Stimulated activated CD8-positive, alpha-beta memory T cell treated with anti-CD3 and anti-CD28 coated beads, Interleukin-4, amount 100 ng/mL, for 1 hour (primary cell): ENCODE measurements at regions not wholly inside any gene's neighbourhood (a gene's known extent, or its start where the extent isn't known, plus 50 kb on each side); places are given as distances from the start of the nearest gene placed in this dataset.

ENCODE experiments used
- DNase-seq, 2 donors: peaks; one replicate each; pipeline ENCODE4 v3.0.0-alpha.2; 2020; ENCODE audit warnings: low read depth in 2 of 2, low spot score in 1 of 2

DNA sequence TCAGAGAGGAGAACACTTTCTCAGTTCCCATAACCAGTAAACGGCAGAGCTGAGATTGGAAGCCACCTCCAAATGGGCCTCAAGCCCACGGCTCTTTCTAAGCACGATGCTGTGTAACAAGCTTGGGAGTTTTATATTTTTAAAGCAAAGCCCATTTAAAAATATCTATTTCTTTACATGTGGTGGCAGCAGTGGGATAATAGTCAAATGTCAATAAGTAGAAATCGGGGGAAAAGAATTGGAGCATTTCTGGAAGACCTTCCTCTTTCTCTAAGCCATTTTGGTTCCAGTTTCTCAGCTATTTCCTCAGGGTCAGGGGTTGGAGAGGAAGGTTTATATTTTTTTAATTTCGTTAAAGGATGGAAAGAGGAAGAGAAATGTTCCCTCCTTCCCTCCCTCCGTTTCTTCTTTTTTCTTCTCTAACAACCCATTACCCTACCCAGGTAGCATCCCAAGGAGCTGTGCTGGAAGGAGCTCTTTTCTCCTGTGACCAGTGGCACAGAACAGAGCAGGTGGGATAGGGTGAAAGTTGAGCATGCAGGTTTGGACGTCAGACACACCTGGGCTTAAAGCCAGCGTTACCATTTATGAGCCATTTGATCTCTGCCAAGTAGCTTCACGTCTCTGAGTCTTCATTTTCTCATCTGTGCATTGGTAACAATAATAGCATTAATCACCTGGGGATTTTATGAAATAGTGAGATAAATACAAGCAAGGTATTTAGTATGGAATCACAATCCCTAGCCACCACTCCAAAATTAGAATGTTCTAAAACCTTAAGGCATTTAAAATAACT is 515.7 kb downstream of the RPS24 start:
- DNase-seq: no peak

DNA sequence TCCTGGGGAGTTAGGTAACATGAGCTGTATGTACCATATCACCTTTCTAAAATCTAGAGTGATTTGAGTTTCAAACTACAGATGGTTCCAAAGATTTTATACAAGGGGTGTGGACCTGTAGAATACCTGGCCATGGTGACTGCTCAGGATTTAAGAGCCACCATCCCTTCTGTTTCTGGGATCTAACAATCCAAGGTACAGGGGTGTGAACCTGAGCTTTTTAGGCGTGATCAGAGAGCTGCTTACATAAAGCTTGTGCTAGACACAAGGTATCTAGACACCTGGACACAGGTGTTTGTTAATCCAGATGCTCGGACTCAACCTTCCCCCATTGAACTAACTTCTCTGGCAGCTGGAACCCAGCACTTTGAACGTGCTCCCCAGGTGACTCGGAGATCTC is 516.4 kb downstream of the RPS24 start:
- DNase-seq: no peak

- no peak for DNase-seq
These were observed 517.1 kb downstream of the RPS24 start for GRCh38 chr10:78550716-78551115.

GRCh38 chr10:78551184-78552005 is 517.4 kb upstream of the ZMIZ1 start:
- DNase-seq: no peak

- DNase-seq: no peak
These were observed 516.4 kb upstream of the ZMIZ1 start for GRCh38 chr10:78552261-78552811.

DNA sequence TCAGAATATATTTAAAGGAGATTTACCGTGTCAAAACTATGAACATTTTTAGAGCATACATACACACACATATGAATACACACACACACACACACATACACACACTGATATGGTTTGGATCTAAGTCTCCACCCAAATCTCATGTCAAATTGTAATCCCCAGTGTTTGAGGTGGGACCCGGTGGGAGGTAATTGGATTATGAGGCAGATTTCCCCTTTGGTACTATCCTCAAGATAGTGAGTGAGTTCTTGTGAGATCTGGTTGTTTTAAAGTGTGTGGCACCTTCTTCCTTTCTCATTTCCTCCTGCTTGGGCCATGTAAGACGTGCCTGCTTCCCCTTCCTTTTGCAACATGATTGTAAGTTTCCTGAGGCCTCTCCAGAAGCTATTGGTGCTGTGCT is 515.0 kb upstream of the ZMIZ1 start:
- no peak for DNase-seq

GRCh38 chr10:78555128-78555527 is 513.6 kb upstream of the ZMIZ1 start:
- DNase-seq: no peak

DNA sequence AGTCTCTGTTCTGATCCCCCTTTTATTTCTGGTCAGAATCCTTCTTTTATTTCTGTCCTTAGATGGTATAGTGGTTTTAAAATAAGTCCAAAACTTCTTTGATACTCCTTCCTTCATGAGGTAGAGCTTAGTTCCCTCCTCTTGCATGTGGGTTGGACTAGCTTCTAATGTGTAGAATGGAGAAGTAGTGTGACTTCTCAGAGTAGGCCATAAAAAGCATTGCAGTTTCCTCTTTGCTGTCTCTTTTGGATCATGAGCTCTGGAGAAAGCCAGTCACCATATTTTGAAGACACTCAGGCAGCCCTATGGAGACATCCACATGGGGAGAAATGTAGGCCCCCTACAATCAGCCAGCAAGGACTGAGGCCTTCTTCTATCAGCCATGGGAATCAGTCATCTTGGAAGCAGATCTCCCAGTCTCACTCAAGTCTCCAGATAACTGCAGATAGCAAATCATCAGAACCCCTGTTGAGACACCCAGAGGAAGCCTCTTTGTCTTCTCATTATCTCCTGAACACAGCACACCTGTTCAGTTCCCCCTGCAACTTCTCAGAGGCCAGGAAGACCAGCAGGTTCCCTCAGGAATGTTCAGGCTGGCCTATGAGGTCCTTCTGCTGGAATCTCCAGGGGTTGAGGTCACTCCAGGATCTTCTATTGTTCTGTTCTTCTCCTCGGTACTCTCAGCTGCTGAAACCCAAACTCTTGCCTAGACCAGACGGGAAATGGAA is 511.9 kb upstream of the ZMIZ1 start:
- no peak for DNase-seq

DNA sequence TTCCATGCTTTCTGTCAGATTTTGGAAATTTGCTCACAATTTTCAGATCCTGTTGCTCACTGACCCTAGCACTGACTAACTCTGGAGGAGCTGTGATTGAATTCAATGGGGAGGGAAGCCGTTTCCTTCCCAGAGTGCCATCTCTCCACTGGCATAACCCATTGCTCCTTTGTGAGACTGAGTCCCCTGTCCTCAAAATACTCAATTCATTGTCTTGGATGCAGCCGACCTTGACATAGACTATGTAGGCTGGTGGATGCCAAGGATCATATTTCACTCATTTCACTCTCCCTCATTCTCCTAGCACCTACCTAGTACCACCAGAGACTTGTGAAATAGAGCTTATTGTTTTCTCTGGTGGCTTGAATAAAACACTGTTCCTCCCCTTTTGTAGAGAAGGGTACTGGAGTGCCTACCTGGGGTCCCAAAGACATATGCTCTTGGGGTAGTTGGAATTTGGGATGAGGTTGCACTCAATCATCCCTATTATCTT is 511.3 kb upstream of the ZMIZ1 start:
- DNase-seq: no peak

- DNase-seq: no peak
These were observed 509.0 kb upstream of the ZMIZ1 start for GRCh38 chr10:78559661-78560340.

GRCh38 chr10:78560341-78560688 is 508.5 kb upstream of the ZMIZ1 start:
- DNase-seq: no peak

DNA sequence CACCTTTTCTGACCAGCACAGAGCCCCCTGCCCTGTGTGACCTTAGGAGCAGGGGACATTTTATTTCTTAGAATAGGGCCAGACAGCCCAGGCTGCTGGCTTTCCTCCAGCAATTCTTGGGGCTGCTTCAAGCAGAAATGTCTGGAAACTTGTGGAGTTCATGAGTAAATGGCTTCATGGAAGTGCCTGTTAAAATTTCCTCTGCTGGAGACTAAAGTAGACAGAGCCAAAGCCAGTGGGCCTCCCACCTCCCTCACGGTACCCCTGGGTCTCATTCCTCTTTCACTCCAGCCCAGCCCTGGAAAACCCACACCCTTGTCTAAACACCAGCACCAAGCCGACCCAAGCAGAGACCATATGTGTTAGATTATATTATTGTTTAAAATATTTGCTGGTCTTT is 505.5 kb upstream of the ZMIZ1 start:
- DNase-seq: no peak

- no peak for DNase-seq
These were observed 502.9 kb upstream of the ZMIZ1 start for GRCh38 chr10:78565841-78566240.

DNA sequence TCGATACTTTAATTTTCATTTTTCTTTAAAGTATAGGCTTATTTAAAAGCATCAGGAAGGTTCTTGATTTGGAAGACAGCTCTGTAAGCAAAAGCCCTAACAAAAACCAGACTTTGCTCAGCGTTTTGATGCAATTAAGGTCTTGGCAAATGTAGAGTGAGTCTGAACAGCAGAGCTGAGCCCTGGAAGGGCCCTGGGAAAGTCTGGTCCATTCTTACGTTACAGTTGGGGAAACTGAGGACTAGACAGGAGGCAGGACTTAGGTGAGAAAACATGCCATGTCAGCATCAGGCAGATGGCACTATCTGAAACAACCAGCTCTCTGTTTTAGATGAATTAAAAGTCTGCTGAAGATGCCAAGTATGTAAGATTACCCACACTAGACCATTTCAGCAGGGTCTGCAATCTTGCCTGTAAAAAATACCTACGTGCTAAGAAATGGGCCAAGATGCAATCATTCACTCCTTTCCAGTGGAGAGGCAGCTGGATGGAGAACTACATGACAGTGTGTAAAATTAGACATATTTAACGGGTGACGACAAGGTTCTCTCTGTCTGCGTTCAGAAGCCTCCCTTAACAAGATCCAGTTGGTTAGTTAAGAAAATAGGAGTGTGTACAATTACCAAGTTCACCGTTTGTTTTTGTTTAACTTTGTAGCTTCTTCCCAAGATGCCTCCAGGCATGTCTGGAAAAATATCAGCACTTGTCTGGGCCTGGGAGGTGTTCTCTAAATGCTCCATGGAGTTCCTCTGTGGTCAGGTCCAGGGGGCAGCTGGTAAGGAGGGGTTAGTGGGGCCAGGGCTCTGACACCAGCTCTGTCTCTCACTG is 502.3 kb upstream of the ZMIZ1 start:
- DNase-seq: no peak

DNA sequence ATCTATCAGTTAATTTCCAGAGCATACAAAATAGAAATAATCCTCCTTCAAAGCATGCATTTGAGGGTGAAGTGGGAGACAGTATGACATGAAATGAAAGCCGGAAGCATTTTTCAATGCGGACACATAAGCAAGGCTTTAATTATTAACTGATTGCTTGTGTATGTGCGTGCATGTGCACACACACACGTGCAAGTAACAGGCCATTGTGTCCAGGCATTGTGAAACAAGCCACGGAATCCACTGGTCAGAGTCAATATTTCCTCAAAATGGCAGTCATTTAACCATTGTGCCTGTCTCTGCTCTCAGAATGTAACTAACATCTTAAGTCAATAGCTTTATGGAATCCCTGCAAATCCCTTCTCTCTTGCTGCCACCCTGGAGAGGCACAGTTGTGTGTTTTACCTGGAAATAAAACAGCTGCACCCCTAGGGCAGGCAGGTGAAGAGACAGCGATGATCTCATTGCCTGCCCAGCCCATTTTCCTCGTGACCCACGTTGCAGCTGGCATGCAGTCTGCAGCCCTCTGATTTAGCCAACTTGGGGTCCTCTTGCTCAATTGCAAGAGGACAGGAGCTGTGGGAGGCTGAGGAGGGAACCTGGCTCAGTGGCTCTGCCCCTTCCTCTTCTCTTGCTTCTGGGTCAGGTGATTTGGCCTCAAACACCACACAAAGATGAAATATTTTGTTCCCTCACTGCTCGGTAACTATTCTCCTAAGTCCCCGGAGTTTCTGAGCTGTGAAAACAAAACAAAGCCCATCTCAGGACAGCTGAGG is 500.9 kb upstream of the ZMIZ1 start:
- no peak for DNase-seq

DNA sequence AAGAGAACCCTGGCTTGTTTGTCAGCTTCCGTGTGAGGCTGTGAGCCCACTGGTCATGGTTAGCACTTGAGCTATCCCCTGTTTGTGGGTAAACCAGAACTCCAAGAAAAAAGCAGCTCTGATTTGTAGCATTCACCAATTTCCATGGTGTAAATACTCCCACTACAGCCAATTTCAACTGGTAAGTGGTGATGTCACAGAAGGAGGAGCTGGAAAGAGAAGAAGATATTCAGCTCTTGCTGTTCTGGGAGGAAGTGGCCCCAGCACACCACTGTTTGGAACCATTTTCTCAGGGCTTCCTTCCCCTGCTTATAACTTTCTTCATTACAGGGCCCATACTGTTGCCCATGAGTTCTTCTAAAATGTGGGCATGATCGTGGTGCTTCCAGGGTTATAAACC is 500.1 kb upstream of the ZMIZ1 start:
- DNase-seq: no peak

DNA sequence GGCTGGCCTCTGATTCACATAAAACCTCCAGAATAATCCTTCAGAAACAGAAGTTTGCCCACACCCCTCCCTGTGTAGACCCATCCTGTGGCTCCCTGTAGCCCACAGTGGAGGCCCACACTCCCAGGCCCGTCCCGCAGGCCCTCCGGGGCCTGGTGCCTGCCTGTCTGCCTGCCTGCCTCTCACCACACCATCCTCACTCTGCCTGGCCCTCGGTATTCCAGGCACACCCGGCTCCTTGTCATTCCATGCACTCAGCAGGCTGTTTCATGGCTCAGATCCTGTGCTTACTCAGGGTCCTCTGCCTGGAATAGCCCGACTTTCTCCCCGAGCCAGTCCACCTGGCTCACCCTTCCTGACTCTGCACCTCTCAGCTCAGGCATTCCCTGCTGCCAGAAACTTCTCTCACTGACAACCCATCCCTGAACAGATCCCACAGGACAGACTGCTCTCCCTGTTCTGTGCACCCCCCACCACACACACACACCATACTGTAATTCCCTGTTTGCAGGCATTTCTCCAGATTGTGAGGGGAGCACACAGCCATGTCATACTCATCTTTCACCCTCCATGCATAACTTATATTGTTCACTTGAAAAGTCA is 498.0 kb upstream of the ZMIZ1 start:
- no peak for DNase-seq

DNA sequence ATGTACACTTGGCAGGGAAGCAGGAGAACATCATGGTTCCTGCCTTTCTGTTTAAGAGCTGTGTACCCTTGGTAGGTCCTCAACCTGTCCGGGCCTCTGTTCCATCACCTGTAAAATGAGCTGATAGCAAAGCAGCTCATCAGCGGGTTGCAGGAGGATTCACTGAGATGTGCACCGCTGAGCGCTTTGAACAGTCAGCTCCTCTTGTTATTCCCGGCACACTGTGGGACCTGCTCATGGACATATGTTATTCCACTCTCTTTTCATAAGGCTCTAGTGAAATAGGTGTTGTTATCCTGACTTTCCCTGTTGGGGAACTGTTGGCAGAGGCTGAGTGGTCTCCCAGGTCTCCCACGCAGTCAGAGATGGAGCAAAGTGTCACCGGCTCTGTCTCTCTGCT is 497.5 kb upstream of the ZMIZ1 start:
- no peak for DNase-seq

DNA sequence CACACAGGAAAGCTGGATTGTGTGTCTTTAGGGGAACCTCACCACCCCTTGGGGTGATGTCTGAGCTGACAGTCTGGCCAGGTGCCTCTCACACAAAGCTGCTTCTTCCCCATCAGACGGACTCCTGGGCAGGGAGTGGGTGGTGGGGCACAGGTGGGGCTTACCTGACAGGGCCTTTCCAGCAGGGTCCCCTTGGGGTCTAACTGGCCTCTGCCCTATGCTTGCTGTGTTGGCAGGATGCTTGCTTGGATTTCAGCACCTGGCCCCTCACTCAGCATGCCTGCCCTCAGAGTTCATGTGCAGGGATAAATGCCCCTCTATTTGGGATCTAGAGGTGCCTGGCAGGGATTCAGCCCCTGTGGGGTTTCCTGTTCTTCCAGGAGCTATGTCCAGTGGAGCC is 496.9 kb upstream of the ZMIZ1 start:
- no peak for DNase-seq
